ENCODE measurements at regions not wholly inside any gene's neighbourhood (a gene's known extent, or its start where the extent isn't known, plus 50 kb on each side); places are given as distances from the start of the nearest gene placed in this dataset.

DNA sequence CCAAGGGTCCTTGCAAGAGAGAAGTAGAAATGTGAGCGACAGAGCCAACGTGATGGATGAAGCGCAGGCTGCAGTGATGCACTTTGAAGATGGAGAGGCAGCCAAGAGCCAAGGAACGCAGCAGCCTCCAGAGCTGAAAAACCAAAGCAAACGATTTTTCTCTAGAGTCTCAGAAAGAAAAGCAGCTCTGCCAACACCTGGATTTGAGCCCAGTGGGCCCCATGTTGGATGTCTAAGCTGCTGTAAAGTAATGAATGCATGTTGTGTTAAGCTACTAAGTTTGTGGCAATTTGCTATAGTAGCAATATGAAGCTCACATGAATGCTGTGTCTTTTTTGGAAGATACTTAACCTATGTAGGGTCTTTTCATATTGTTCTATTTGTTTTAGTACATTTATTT, 894.3 kb downstream of the EFNB2 start:
- H3K27ac Mint-ChIP-seq, result no peak overlapping the region
- peaks cover 6% of the 10 kb centered on the region for H3K27me3 Mint-ChIP-seq (ENCODE audit: low read depth)
- no peaks in the 10 kb centered on the region for H3K4me1 Mint-ChIP-seq
- no peak overlapping the region for H3K4me3 Mint-ChIP-seq
- no peak for TF ChIP-seq CTCF (IDR thresholded peaks at IDR 0.05; ENCODE audit: unreplicated experiment in 3 of 3)
- no peaks in the 10 kb centered on the region for H3K36me3 Mint-ChIP-seq (ENCODE audit: low read depth)
- H3K9me3 Mint-ChIP-seq, result no peaks in the 10 kb centered on the region

- Mint-ChIP-seq H3K4me3 (no peak overlapping the region), H3K36me3 (ENCODE audit: low read depth) (no peaks in the 10 kb centered on the region), H3K9me3 (no peaks in the 10 kb centered on the region), H3K27me3 (ENCODE audit: low read depth) (peaks cover 9% of the 10 kb centered on the region), H3K27ac (no peak overlapping the region), H3K4me1 (no peaks in the 10 kb centered on the region)
- no peak for TF ChIP-seq CTCF (IDR thresholded peaks at IDR 0.05; ENCODE audit: unreplicated experiment in 3 of 3)
Measured at GRCh38 chr13:105638426-105638825, 897.0 kb downstream of the EFNB2 start.

DNA sequence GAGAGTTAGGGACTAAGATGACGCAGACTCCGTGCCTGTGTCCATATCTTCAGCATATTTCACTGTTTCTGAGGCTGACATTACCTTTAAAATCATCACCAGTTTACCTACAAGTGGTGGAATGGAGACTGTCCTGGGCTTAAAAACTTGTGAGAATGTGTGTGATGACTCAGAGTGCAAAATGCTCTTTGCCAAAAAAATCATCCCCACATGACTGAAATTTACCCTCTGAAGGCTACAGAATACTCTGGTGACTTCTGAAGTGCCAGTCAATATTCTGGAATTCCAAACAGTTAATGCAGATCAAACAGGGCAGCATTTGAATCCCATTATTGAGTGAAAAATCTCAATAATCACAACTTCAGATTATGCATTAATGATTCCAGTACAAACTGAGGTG, 901.4 kb downstream of the EFNB2 start:
- Mint-ChIP-seq H3K4me3 (no peak overlapping the region), H3K27ac (no peak overlapping the region), H3K9me3 (no peaks in the 10 kb centered on the region), H3K36me3 (ENCODE audit: low read depth) (no peaks in the 10 kb centered on the region), H3K4me1 (no peaks in the 10 kb centered on the region), H3K27me3 (ENCODE audit: low read depth) (peaks cover 7% of the 10 kb centered on the region)
- TF ChIP-seq CTCF (IDR thresholded peaks at IDR 0.05; ENCODE audit: unreplicated experiment in 3 of 3), result no peak

- no peak for TF ChIP-seq CTCF (IDR thresholded peaks at IDR 0.05; ENCODE audit: unreplicated experiment in 3 of 3)
- no peaks in the 10 kb centered on the region for H3K36me3 Mint-ChIP-seq (ENCODE audit: low read depth)
- no peak overlapping the region for H3K27ac Mint-ChIP-seq
- no peak overlapping the region for H3K4me3 Mint-ChIP-seq
- H3K27me3 Mint-ChIP-seq (ENCODE audit: low read depth), result peaks cover 11% of the 10 kb centered on the region
- H3K4me1 Mint-ChIP-seq, result no peaks in the 10 kb centered on the region
- no peaks in the 10 kb centered on the region for H3K9me3 Mint-ChIP-seq
Measured at GRCh38 chr13:105630431-105630830, 905.0 kb downstream of the EFNB2 start.

- no peaks in the 10 kb centered on the region for H3K4me1 Mint-ChIP-seq
- H3K36me3 Mint-ChIP-seq (ENCODE audit: low read depth), result no peaks in the 10 kb centered on the region
- TF ChIP-seq CTCF (IDR thresholded peaks at IDR 0.05; ENCODE audit: unreplicated experiment in 3 of 3), result no peak
- H3K27me3 Mint-ChIP-seq (ENCODE audit: low read depth), result peaks cover 8% of the 10 kb centered on the region
- no peaks in the 10 kb centered on the region for H3K9me3 Mint-ChIP-seq
- no peak overlapping the region for H3K4me3 Mint-ChIP-seq
- no peak overlapping the region for H3K27ac Mint-ChIP-seq
Measured at GRCh38 chr13:105627270-105627669, 908.2 kb downstream of the EFNB2 start.

DNA sequence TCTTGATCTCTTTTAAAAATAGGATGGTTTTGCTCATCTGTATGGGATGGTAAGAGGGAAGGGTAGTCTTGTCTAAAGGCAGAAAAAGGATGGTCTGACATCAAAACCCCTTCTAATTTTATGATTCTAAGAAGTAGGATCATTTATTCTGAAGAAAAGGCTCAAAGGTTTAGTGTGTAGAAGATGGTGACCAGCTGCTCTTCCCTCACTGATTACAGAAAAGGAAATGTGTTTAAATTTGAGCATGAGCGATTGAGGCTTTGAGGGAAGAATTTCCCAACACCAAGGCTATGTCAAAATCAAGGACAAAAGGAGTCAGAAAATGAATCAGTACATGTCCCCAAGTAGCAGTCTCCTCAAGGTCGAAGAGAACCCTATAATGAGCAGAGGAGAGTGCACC, 909.8 kb downstream of the EFNB2 start:
- Mint-ChIP-seq H3K4me1 (no peaks in the 10 kb centered on the region), H3K27me3 (ENCODE audit: low read depth) (peaks cover 4% of the 10 kb centered on the region), H3K4me3 (no peak overlapping the region), H3K9me3 (no peaks in the 10 kb centered on the region), H3K27ac (peak overlapping the region in 1 of 3 experiments; percentile 71), H3K36me3 (ENCODE audit: low read depth) (no peaks in the 10 kb centered on the region)
- no peak for TF ChIP-seq CTCF (IDR thresholded peaks at IDR 0.05; ENCODE audit: unreplicated experiment in 3 of 3)
